DMS114 treated with DMSO at 0.1 percent for 48 hours (cell line): ENCODE measurements at regions not wholly inside any gene's neighbourhood (a gene's known extent, or its start where the extent isn't known, plus 50 kb on each side); places are given as distances from the start of the nearest gene placed in this dataset.

Source experiments
- DNase-seq: peaks from one replicate; lab custom pipeline; 2025; ENCODE audit not compliant: unreplicated experiment; lab: John Stamatoyannopoulos, UW

DNA sequence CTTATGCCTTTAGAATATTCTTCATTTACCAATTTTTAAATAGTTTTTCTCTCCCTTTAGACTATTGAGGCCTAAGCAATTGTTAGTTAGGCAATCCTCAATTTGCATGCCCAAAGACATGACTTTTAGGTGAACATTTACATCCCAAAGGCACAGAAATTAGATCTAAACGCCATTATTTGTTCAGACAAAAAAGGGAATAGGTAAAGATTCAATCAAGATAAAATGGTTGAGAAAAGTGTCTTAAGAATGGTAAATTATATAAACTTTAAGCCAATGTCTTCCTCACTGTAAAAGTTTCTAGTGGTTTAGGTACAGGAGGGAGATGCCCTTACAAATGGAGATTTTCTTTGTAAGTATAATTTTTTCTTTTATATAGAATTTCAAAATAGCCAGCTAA is 50.2 kb upstream of the MME start:
- DNase-seq, result no peak

GRCh38 chr3:155026999-155027591 is 53.0 kb upstream of the MME start:
- DNase-seq, result no peak

DNA sequence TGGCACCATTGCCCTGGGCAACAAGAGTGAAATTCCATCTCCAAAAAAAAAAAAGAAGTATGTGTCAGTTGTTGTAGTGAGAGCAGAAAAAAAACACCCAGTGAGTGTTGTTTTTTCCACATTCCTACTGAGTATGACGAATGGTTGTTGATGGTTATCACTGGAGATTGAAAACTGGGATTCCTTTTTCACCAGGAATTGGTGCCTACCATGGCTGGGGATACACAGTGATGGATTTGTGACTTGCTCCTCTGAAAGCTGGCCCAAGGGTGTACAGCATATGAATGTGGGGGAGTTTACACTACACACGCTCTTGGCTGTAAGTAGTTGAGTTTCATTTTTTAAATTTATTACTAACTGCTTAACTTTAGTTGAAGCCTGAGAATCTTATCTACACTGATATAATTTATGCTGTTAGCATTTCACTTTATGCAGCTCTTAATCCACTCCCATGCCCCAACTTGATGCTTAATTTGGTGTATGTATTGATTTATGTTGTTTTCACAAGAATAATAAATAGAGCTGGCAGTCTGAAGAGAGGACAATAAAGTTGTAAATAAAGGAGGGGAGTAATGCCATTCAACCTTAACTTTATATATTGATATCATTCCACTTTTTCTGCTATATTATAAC is 56.0 kb upstream of the MME start:
- DNase-seq, result no peak

GRCh38 chr3:155022896-155023295 is 57.2 kb upstream of the MME start:
- no peak for DNase-seq

DNA sequence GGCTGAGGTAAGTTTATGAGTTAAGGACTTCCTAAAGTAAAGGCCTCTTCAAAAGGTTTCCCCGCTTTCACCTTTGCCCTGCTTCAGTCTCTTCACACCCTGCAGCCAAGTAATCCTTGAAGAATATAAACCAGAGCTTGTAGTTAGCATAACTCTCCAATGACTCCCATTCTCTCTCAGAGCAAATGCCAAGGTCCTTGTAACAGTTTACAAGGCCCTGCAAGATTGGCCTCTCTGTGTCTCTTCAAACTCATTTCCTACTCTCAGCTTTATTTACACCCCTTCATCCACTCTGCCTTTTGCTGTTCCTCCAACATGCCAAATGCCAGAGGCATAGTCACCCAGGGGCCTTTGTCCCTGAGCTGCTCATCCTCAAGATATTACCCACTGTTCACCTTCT is 60.5 kb upstream of the MME start:
- DNase-seq, result no peak

DNA sequence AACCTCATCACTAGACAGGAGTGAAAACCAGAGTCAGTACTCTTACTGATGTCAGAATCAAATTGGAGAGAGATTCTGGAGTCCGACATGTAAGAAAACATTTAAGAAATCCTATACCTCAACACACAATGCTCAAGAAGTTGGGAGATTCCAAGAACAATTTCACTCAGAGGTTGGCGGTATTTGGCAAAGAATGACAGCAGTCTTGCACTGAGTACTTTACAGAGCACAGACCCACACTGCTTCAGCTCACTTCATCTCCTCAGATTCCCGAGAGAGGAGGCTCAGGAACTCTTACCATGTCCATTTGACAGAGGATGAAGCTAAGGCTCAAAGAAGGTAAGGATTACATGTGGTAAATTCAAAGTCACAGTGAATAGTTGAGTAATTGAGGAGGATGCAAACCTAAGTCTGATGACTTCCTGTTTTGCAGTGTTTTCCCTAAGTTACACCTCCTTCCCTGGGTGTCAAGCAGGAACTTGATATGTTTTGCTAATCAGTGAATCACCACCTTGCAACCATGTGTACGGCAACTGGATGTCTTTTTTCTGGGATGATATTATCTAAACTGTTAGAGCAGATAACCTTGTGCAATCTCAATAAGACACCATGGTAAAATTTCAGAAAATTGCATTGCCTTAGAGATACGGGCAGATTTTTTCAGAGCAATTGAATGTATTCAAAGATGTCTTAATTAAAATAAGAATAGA is 61.3 kb upstream of the MME start:
- DNase-seq, result no peak

- no peak for DNase-seq
These were observed 64.2 kb upstream of the MME start for GRCh38 chr3:155015776-155016436.

DNA sequence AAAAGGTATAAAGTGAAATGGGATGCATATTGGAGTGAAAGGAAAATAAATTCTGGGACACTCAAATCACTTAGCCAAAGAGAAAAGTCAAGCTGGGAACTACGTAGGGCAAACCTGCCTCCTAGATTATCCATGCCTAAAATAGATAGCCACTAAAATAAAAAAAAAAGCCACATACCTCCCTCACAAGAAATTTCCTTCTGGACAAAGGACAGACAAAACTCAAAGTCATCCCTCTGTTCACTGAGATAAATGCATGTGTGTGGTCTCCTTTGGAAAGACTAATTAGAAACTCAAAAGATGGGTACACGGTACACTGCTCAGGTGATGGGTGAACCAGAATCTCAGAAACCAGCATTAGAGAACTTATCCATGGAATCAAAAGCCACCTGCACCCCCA is 65.2 kb upstream of the MME start:
- no peak for DNase-seq

GRCh38 chr3:155013427-155013826 is 66.7 kb upstream of the MME start:
- no peak for DNase-seq

DNA sequence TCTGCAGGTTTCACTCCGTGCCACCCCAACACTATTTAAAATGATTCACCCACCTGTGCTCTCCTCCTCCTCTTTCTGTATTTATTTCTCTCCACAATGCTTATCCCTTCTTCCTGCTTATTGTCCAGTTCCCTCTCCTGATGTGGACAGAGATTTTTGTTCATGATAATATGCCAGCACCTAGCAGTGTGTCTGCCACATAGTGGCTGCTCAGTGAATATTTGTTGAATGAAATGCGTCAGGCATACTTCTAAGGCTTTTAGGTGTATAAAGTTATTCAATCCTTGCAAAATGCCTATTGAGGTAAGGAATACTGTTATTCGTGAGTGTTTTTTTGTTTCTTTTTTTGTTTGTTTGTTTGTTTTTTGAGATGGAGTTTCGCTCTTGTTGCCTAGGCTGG is 67.5 kb upstream of the MME start:
- no peak for DNase-seq

GRCh38 chr3:155010416-155010815 is 69.7 kb upstream of the MME start:
- no peak for DNase-seq

DNA sequence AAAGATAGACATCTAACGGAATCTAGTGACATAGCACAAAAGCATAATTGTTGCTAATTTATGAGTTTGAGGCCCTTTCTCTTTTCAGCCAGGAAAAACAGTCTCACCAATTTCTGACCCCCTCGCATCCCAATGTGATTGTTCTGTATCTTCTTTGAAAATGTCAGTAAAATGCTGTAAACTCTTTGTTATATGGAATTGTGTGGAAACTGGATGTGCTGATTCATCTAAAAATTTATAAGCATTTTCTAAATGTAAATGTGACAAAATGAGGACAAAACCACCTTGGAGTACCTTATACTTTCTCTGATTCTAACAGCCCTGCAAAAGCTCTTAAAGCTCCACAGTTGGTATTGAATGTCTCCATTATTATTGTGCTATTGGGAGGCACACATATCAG is 70.9 kb upstream of the MME start:
- no peak for DNase-seq

DNA sequence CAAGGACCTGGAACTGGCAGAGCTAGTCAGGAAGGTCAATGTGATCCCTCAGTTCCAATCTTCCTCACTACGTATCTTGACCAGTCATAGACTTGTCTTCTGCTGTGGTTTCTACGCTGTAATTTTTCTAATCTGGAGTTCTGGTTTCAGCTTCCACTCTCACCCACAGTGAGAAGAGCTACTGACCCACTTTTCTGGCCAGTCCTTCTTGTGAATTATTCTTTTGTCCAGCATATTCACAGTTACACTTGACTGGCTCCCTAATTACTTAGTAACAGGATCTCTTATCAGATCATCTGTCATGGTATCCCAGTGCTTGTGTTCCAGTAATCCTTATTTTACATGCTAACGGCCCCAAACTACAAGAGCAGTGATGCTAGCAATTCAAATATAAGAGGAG is 72.4 kb upstream of the MME start:
- no peak for DNase-seq

- no peak for DNase-seq
These were observed 78.7 kb upstream of the MME start for GRCh38 chr3:155001289-155002010.

- no peak for DNase-seq
These were observed 87.5 kb upstream of the MME start for GRCh38 chr3:154992655-154993054.

- no peak for DNase-seq
These were observed 89.6 kb upstream of the MME start for GRCh38 chr3:154990543-154990942.

DNA sequence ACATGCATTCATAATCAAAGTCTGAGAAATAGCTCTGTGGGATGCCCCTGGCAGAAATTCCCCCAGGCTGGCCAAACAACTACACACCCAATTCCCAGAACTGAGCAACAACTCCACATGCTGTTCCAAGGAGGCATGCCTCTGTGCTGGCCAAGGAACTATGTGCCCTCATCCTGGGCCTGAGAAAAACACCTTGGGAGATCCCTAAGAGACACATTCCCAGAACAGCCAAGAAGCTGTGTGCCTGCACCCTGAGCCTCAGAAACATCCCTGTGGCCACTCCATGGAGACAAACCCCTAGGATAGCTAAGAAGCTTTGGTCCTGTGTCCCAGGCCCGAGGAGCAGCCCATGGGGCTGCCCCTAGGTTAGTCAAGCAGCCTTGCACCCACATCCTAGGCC is 92.3 kb upstream of the MME start:
- DNase-seq, result no peak

GRCh38 chr3:154981664-154982063 is 98.5 kb upstream of the MME start:
- no peak for DNase-seq

DNA sequence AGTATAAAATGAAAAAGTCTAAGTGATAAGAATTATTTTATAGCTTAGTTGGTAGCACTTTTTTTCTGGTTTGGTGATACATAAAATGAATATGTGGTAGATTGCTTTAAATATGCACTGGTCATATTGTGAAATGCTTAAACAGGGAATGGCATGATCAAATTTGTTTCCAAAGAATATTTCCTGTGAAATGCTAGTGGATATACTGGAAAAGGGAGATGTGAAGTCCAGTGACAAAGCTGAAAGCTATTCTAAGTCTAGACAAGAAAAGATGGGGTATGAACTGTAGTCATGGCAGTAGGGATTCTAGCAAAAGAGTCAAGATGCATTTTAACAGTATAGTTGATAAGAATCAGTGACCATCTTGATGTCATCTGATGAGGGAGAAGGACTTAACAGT is 98.9 kb upstream of the MME start:
- no peak for DNase-seq

GRCh38 chr3:154979331-154979730 is 100.8 kb upstream of the MME start:
- DNase-seq, result no peak

DNA sequence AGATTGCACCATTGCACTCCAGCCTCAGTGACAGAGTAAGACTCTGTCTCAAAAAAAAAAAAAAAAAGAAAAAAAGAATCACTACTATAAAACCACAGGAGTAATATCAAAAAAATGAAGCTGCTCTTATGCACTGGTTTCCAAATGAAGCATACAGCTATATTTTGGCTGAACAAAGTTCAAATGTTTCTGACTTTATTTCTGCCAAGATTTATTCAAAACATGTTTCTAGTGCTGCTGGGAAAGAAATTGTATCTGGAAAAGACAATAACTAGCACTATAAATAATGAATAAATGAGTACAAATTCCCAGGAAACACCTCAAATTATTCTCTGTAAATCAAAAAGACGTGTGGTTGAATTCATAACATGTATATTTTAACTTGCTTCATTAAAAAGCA is 102.5 kb upstream of the MME start:
- DNase-seq, result no peak
